ENCODE measurements at regions not wholly inside any gene's neighbourhood (a gene's known extent, or its start where the extent isn't known, plus 50 kb on each side); places are given as distances from the start of the nearest gene placed in this dataset.

- no peak overlapping the region for H3K4me3 Mint-ChIP-seq
Observed at GRCh38 chr16:22630242-22630641, 119.6 kb downstream of the NPIPB5 start.

More at GRCh38 chr16:22630242-22630641, 119.6 kb downstream of the NPIPB5 start:
- DNase-seq (ENCODE audit: low spot score): no peak
- no peaks in the 10 kb centered on the region for H3K9me3 Mint-ChIP-seq
- H3K4me1 Mint-ChIP-seq: peaks cover 25% of the 10 kb centered on the region
- no peak for ATAC-seq
- Histone ChIP-seq H3K27ac (ENCODE audit: low read depth) (no peak overlapping the region; the same call in 1 of the 2 replicates), H3F3A (replicated peaks; ENCODE audit: low read depth) (peaks cover 10% of the 10 kb centered on the region), H3K4me2 (no peak overlapping the region; the same call in 1 of the 2 replicates), H3K4me1 (ENCODE audit: insufficient read depth) (peaks cover 33% of the 10 kb centered on the region), H3K36me3 (ENCODE audit: insufficient read depth) (no peaks in the 10 kb centered on the region), H3K4me3 (no peak overlapping the region), H3K27me3 (ENCODE audit: insufficient read depth) (no peaks in the 10 kb centered on the region), H2AFZ (no peak overlapping the region), H3K9me2 (ENCODE audit: insufficient read depth) (peaks cover 6% of the 10 kb centered on the region; the same call in 1 of the 2 replicates), H4K20me1 (replicated peaks; ENCODE audit: insufficient read depth) (no peaks in the 10 kb centered on the region), H3K79me2 (replicated peaks; ENCODE audit: insufficient read depth) (no peaks in the 10 kb centered on the region)
- peaks cover 2% of the 10 kb centered on the region for H3K27me3 Mint-ChIP-seq (ENCODE audit: insufficient read depth, low read depth, poor library complexity)
- no peaks in the 10 kb centered on the region for H3K36me3 Mint-ChIP-seq (ENCODE audit: low read depth)
- no peak overlapping the region for H3K27ac Mint-ChIP-seq
- TF ChIP-seq ZNF462 (CRISPR knock-in tag; IDR thresholded peaks at IDR 0.05) (no peak), ETS1 (IDR thresholded peaks at IDR 0.05) (no peak), ZNF114 (CRISPR knock-in tag; IDR thresholded peaks at IDR 0.05) (no peak), ZNF331 (CRISPR knock-in tag; IDR thresholded peaks at IDR 0.05; ENCODE audit: low read depth) (no peak), STAT1 (IDR thresholded peaks at IDR 0.05; ENCODE audit: unreplicated experiment) (no peak)
